MG63 (cell line): ENCODE measurements at regions not wholly inside any gene's neighbourhood (a gene's known extent, or its start where the extent isn't known, plus 50 kb on each side); places are given as distances from the start of the nearest gene placed in this dataset.

Experiments used
- DNase-seq: peaks from one replicate; pipeline ENCODE4 v3.0.0-alpha.2; 2020
- H3K27me3 ChIP-seq: fragments of 250-450 bp; sonication (Bioruptor Pico); 2 replicates; pipeline ENCODE4 v1.5.1; 2020; ENCODE audit warnings: mild to moderate bottlenecking, moderate library complexity
- H3K36me3 ChIP-seq: fragments of 250-450 bp; sonication (Bioruptor Pico); 2 replicates; pipeline ENCODE4 v1.5.1; 2020; ENCODE audit warnings: mild to moderate bottlenecking, moderate library complexity
- H3K4me3 ChIP-seq: fragments of 250-450 bp; sonication (Bioruptor Pico); 2 replicates; pipeline ENCODE4 v1.5.1; 2020; ENCODE audit warnings: mild to moderate bottlenecking, moderate library complexity
- H3K9me3 ChIP-seq: fragments of 250-450 bp; sonication (Bioruptor Pico); 2 replicates; pipeline ENCODE4 v1.5.1; 2020; ENCODE audit warnings: mild to moderate bottlenecking, moderate library complexity

- no peaks in the 10 kb centered on the region for H3K27me3 ChIP-seq
- no peak for DNase-seq
- H3K9me3 ChIP-seq: no peaks in the 10 kb centered on the region
- H3K4me3 ChIP-seq: no peak overlapping the region
- H3K36me3 ChIP-seq: no peaks in the 10 kb centered on the region
Measured at GRCh38 chrY:15059478-15059877, 535.1 kb downstream of the NLGN4Y start.

GRCh38 chrY:15072084-15072483 lies 547.8 kb downstream of the NLGN4Y start:
- Histone ChIP-seq H3K4me3 (no peak overlapping the region), H3K27me3 (no peaks in the 10 kb centered on the region), H3K9me3 (no peaks in the 10 kb centered on the region), H3K36me3 (no peaks in the 10 kb centered on the region)
- DNase-seq: no peak

GRCh38 chrY:15101336-15101735 lies 577.0 kb downstream of the NLGN4Y start:
- Histone ChIP-seq H3K36me3 (no peaks in the 10 kb centered on the region), H3K4me3 (no peak overlapping the region), H3K27me3 (no peaks in the 10 kb centered on the region), H3K9me3 (no peaks in the 10 kb centered on the region)
- peak; percentile 1 for DNase-seq
